HEK293T (cell line): ENCODE measurements at regions not wholly inside any gene's neighbourhood (a gene's known extent, or its start where the extent isn't known, plus 50 kb on each side); places are given as distances from the start of the nearest gene placed in this dataset.

ENCODE experiments used
- ARNT ChIP-seq: fragments of 450-650 bp; IDR thresholded peaks from 2 replicates; pipeline ENCODE4 v1.6.1; 2017; ENCODE audit warnings: mild to moderate bottlenecking
- FOXA1 ChIP-seq: fragments of 450-650 bp; IDR thresholded peaks from 2 replicates; pipeline ENCODE4 v1.6.1; 2016; ENCODE audit warnings: mild to moderate bottlenecking
- FOXK2 ChIP-seq: fragments of 450-650 bp; IDR thresholded peaks from 2 replicates; pipeline ENCODE4 v1.6.1; 2016; ENCODE audit warnings: mild to moderate bottlenecking
- HDGF ChIP-seq: fragments of 450-650 bp; IDR thresholded peaks from 2 replicates; pipeline ENCODE4 v1.6.1; 2017; ENCODE audit warnings: antibody characterized with exemption, borderline replicate concordance
- LEF1 ChIP-seq: fragments of 450-650 bp; IDR thresholded peaks from 2 replicates; pipeline ENCODE4 v1.6.1; 2017; ENCODE audit warnings: mild to moderate bottlenecking, borderline replicate concordance
- NFRKB ChIP-seq: fragments of 450-650 bp; IDR thresholded peaks from 2 replicates; pipeline ENCODE4 v1.6.1; 2016; ENCODE audit warnings: mild to moderate bottlenecking, moderate library complexity
- SP1 ChIP-seq: fragments of 450-650 bp; IDR thresholded peaks from 2 replicates; pipeline ENCODE4 v1.6.1; 2017
- SUZ12 ChIP-seq: fragments of 450-650 bp; IDR thresholded peaks from 2 replicates; pipeline ENCODE4 v1.6.1; 2016; ENCODE audit warnings: mild to moderate bottlenecking
- ZNF384 ChIP-seq: fragments of 450-650 bp; IDR thresholded peaks from 2 replicates; pipeline ENCODE4 v1.6.1; 2016

- TF ChIP-seq NFRKB (no peak), ZNF384 (no peak), FOXA1 (no peak), FOXK2 (no peak), SUZ12 (no peak), LEF1 (no peak), SP1 (no peak), ARNT (no peak), HDGF (no peak)
Observed at GRCh38 chr12:38588624-38589305, 272.2 kb downstream of the ALG10B start.
